OCI-LY3 (cell line): ENCODE measurements at regions not wholly inside any gene's neighbourhood (a gene's known extent, or its start where the extent isn't known, plus 50 kb on each side); places are given as distances from the start of the nearest gene placed in this dataset.

Experiments
- CTCF ChIP-seq: fragments of 200-600, 300-600 bp; sonication (generic); IDR thresholded peaks from 2 replicates; pipeline ENCODE4 v1.5.1; 2014; ENCODE audit warnings: antibody characterized with exemption, low read length, low read depth
- EZH2phosphoT487 ChIP-seq: fragments of 200-600 bp; shearing (Covaris generic); IDR thresholded peaks from 2 replicates; pipeline ENCODE4 v1.6.1; 2018; ENCODE audit warnings: antibody characterized with exemption, mixed run types, low read depth

DNA sequence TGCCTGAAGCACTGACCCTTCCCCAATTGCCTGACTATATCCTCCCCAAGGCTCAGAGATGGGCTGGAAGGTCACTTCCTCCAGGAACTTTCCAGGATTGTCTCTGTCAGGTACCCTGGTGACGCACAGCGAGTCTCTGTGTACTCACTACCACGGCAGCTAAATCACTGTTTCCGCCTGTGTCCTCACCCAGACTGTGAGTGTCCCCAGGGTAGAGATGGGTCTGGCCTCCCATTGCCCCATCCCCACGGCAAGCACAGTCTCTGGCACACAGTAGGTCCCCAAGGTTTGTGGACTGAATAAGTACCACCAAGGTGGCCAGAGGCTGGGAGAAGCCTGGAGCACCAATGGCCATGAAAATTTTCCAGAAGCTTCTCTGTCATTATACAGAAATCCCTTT, 93.8 kb upstream of the RUNX3 start:
- TF ChIP-seq CTCF (no peak), EZH2phosphoT487 (no peak)
